ENCODE measurements at regions not wholly inside any gene's neighbourhood (a gene's known extent, or its start where the extent isn't known, plus 50 kb on each side); places are given as distances from the start of the nearest gene placed in this dataset.
"Not testable (repeated sequence)": the region's sequence is repeated elsewhere in the genome, so short reads cannot be mapped to it uniquely, and the experiment has no call there.

GRCh38 chr3:43838009-43838758 lies 147.4 kb downstream of the ABHD5 start:
- DNase-seq (ENCODE audit: low read depth) = no peak

GRCh38 chr3:43838877-43839276 lies 148.1 kb downstream of the ABHD5 start:
- DNase-seq (ENCODE audit: low read depth) = no peak

DNA sequence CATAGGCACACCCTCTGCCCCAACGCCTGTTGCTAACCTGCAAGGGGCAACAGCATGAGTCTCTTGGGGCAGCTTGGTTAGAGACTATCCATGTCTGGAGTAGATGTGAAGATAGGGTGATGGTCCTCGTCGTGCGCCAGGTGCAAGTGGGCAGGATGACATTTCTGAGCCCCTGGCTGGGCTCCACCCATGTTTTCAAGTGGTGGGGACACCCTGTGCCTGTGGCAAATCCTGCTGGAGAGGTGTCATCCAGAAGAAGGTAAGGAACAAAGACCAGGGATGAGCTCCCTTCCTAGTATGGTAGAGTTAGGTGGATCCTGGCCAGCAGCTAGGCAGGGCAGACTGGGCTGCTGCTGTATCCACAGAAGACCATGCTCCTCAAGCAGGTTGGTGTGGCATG lies 152.6 kb downstream of the ABHD5 start:
- DNase-seq (ENCODE audit: low read depth) = no peak

DNA sequence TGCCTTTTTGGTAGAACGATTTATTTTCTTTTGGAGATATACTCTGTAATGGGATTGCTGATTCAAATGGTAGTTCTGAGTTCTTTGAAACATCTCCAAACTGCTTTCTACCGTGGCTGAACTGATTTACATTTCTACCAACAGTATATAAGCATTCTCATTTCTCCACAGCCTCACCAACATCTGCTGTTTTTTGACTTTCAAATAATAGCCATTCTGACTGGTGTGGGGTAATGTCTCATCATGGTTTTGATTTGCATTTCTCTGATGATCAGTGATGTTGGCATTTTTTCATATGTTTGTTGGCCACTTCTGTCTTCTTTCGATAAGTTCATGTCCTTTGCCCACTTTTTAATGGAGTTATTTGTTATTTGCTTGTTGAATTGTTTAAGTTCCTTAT lies 154.0 kb downstream of the ABHD5 start:
- no peak for DNase-seq (ENCODE audit: low read depth)

GRCh38 chr3:43845553-43845952 lies 154.8 kb downstream of the ABHD5 start:
- not testable (repeated sequence) for DNase-seq (ENCODE audit: low read depth)

DNA sequence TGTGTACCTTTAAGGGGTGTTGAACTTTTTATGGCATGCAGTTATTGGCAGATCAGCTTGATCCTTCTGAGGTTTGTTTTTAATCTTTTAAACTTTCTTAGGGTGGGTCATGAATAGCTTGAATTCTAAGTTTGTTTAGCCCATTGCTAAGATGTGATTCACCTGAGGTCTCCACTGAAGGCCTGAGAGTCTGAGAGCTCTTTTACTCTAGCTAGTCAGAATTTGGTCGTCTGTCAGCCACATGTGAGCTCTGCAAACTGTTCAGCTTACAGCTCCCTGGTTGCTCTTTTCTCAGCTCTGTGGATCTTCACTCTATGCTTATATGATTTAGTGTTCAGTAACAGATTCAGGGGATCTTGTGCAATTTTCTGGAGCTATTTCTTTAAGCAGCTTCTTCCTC lies 161.3 kb downstream of the ABHD5 start:
- DNase-seq (ENCODE audit: low read depth) = no peak

DNA sequence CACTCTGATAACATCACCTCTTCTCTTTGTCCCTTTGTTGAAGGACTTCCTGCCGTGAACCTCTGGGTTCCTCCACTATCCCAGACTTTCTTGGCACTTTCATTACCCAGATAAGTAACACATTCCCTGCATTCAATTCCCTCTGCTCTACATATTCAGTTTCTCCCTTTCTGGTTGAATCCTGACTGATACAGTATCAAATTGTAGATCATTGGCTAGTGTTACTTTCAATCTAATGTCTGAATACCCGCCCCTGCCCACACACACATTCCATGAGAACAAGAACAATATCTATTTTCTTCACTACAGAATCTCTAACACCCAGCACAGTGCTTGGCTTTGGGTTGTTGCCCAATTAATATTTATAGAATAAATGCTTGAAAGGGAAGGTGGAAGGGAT lies 163.5 kb downstream of the ABHD5 start:
- no peak for DNase-seq (ENCODE audit: low read depth)

DNA sequence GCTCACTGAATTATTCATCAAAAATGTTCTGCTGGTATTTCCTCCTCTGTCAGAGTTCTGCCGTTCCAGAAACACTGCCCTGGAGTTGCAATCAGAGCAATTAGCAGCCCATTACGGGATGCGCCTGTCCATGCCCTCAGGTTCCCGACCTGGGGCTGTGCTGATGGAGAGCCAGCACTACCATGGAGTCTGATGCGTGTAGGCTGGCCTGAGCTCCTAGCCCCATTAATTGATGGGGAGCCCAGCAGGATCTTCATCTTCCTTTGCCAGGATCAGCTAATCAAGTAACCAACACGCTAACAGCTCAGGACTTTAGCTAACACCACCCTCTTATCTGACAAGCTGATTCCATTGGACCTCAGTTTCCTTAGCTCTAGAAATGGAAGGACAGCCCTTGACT lies 164.2 kb downstream of the ABHD5 start:
- no peak for DNase-seq (ENCODE audit: low read depth)

DNA sequence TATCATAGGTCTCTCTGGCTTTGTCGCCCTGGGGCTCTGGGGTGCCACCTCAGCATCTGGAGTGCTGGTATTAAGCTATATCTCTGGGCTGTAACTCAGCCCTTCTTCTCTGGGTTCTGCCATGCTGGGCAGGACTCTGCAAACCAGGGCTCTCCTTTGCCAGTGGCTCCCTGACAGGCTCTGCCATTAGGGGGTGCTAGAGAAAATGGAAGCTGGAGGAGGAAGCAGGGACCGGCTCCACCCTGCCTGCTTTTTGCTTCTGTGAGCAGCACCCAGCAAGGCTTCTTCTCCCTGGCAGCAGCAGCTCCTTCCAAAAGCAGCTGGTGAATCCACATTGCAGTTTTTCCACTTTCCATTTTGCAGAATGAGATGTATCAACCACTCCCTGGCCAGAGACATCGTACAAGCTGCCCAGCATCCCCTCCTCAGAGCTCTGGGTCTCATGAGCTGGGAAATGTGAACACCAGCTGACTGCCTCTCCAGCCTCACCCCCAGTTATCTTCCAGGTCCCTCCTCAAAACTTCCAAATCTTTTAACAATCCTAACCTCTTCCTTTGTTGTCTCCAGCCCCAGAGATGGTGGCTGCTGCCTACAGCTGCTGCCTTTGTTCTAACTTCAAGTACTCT lies 165.0 kb downstream of the ABHD5 start:
- DNase-seq (ENCODE audit: low read depth) = no peak

DNA sequence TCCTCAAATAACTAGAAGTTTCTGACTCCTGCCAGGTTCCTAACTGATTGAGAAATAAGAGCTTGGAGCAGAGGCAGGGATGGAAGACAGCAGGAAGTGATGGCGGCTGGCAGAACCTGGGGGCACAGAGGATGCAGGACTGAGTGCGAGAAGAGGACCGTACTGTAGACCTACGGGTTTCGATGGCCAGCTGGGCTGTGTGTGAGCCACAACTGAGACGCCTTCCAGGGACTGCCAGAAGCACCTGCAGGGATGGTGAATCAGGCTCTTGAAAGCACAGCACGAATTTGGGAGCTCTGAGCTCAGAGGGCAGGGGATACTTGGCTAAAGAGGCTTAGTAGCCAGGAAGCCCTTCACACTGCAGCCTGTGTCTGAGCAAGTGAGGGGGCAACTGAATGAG lies 165.6 kb downstream of the ABHD5 start:
- DNase-seq (ENCODE audit: low read depth) = no peak

- DNase-seq (ENCODE audit: low read depth) = no peak
Observed at GRCh38 chr3:43856761-43857160, 166.0 kb downstream of the ABHD5 start.

DNA sequence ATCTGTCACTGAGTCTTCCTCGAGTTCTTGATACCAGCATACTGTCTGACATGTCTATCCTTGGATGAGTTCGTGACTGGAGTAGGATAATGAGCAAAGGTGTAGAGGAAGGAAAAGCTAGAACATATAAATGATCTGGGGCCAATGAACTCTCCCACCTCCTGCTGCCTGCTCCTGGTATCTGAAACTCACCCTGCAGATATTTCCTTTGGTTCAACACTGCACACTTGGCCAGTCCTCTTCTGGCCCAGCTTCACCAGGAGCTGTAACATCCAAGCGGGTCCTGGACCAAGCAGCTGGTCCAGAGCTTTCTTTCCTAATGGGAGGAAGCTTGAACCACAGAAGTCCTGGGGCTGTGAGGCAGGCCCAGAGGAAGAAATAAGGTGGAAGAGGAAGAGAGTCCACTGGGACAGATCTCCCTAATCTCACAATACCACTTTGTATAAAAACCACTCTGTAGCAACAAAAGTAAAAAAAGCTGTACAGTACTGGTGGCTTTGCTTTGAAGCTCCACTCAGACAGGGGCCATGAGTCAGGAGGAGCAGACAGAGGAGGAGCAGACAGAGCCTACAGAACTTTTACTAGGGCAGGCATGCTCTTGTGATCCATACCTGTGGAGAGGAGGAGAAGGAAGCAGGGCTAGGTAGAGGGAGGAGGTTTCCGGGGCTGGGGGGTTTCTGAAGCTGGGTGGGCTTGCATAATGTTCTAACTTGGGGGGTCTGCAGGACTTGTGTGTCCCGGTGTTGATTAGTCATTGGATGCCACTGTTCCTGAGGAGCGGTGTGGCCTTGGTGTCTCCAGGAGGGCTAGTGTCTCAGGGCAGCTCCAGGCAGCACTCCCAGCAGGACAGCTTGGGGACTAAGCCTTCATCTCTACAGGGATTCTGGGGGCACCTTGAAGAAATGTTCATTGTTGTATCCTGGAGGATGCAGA lies 166.9 kb downstream of the ABHD5 start:
- DNase-seq (ENCODE audit: low read depth) = no peak

GRCh38 chr3:43858294-43858701 lies 167.6 kb downstream of the ABHD5 start:
- DNase-seq (ENCODE audit: low read depth) = no peak

DNA sequence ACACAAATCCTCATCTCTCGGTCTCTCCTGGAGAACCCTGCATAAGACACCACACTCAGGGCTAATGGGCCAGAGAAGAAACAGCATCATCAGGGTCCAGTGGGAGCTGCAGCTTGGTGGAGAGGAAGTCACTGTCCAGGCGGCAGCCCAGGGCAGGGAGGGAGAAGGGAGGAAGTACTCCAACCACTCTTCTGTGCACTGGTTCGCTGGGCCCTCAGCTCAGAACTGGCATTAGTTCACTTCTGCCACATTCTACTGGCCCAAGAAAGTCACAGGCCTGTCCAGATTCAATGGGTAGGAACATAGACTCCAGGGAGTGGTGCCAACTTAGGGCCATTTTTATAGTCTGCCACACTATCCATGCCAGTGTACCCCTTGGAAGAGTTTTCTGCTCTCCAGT lies 169.0 kb downstream of the ABHD5 start:
- DNase-seq (ENCODE audit: low read depth) = no peak

DNA sequence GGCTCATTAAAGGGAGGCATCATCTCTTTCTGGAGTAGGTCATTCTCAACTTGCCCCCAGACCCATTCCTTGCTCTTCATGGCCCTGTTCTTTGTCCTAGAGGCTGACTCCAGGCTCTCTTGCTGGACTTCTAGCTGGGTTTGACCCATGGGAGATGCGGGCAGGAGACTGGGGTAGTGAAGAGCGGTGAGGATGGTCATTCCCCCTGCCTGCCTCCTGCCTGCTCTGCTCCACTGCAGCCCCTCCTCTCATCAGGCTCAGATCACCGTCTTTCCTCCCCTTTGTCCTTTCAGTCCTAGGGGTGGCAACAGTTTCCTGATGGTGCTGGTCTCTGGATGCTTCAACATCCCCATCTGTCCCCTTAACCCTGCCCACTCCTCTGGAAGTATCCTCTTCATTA lies 170.9 kb downstream of the ABHD5 start:
- no peak for DNase-seq (ENCODE audit: low read depth)

DNA sequence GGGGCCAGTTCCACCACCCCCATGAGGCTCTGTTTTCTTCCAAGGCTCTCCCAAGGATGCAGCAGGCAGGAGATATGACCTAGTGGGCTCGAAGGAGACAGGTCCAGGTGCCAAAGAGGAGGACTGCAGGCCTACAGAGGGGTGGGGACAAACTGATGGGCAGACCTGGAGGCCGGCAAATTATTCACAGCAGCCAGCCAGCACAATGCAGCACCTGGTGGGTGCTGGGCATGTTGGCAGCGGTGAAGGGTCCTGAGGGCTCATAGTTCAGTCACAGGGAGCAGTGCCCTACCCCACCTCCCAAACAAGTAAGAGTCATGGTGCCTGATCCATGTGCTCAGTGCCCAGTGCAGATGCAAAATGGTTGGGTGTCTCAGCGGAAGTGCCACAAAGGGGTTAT lies 171.7 kb downstream of the ABHD5 start:
- DNase-seq (ENCODE audit: low read depth) = no peak

GRCh38 chr3:43862992-43863805 lies 172.5 kb downstream of the ABHD5 start:
- no peak for DNase-seq (ENCODE audit: low read depth)

DNA sequence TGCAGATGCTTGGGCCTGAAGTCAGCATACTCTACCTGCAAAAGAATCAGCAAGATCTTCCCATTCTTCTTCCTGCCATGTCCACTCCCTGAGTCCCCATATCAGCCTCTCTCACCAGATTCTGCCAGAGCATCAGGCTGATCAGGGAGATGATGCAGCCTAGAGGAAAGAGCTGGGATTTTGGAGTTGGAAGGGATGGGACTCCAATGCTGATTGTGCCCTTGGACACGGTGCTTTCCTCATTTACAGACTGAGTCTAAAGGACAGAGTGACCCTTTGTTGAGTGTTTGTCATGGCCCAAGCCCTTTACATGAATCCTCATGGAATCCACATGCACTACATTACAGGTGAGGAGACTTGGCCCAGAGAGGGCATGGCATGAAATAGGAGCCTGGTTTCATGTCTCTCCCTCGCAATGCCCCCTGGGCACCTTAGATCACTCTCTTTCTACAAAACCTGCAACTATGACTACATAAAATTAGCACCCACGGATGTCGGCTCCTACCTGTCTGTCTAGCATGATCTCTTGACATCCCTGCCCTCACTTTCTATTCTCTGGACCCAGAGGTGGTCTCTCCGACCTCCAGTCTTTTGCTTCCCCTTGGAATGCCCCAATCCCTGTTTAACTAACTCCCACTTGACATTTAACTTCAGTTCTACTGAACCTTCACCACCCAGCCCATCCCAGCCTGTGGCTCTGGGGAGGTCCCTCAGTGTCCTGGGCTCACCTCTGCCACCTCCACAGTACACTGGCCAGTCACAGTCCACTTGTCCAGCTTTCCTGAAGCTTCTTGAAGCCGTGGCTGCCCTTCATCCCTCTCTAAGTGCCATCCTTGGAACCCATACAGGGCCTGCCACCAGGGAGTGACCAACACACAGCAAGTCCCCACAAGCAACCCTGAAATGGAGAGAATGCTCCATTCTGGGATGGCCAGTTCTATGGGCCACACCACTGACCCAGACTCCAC lies 173.5 kb downstream of the ABHD5 start:
- DNase-seq (ENCODE audit: low read depth) = no peak

DNA sequence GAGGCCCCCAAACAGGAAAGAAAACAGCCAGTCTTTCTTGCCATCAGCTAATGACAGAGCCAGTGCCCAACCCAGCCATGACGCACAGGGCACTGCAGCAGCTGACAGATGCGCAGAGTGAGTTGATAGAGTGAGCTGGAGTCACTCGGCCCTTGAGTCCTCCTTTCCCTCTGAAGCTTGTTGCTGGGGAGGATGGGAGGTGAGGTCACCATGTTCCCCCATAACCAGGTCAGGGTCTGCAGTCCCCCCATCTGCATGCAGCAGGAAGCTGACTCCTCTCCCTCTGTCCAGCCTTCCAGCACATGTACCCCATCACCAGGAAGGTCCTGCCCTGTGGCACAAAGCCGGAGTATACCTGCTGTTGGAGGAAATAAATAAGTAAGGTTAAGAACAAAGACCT lies 174.6 kb downstream of the ABHD5 start:
- no peak for DNase-seq (ENCODE audit: low read depth)

GRCh38 chr3:43865887-43866528 lies 175.3 kb downstream of the ABHD5 start:
- DNase-seq (ENCODE audit: low read depth) = no peak

Data from activated T-cell treated with anti-CD3 and anti-CD28 coated beads for 1 hour (primary cell).